B cell (primary cell): ENCODE measurements at regions not wholly inside any gene's neighbourhood (a gene's known extent, or its start where the extent isn't known, plus 50 kb on each side); places are given as distances from the start of the nearest gene placed in this dataset.

ENCODE experiments used
- CTCF ChIP-seq: fragments of 200-600 bp; IDR thresholded peaks from one replicate; pipeline ENCODE4 v1.8.0; 2022; ENCODE audit warnings: antibody characterized with exemption, mild to moderate bottlenecking
- EZH2 ChIP-seq: IDR thresholded peaks from 2 replicates; pipeline ENCODE4 v1.6.1; 2012; ENCODE audit warnings: borderline replicate concordance, low read depth, mild to moderate bottlenecking, moderate library complexity, low read length; ENCODE audit not compliant: insufficient read depth, poor library complexity, severe bottlenecking

- TF ChIP-seq CTCF (no peak), EZH2 (no peak)
Observed at GRCh38 chr2:8547284-8548064, 134.4 kb upstream of the ID2 start.
